Activated naive CD4-positive, alpha-beta T cell treated with anti-CD3 and anti-CD28 coated beads, Interleukin-2, amount 50 U/mL, for 16 hours (primary cell): ENCODE measurements at regions not wholly inside any gene's neighbourhood (a gene's known extent, or its start where the extent isn't known, plus 50 kb on each side); places are given as distances from the start of the nearest gene placed in this dataset.

Experiments used
- DNase-seq: peaks from one replicate; pipeline ENCODE4 v3.0.0-alpha.2; 2020

DNA sequence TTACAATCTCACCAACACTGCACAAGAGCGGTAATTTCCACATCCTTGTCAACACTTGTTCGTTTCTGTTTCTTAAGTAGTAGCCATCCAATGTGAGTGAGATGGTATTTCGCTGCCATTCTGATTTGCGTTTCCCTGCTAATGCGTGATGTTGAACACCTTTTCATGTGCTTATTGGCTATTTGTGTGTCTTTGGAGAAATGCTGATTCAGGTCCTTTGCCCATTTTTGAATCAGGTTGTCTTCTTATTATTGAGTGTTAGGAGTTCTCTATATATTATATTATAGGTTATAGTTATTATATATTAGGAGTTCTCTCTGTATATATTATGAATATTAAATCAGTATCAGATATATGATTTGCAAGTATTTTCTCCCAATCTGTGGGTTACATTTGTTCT is 59.9 kb upstream of the IRX4 start:
- no peak for DNase-seq

DNA sequence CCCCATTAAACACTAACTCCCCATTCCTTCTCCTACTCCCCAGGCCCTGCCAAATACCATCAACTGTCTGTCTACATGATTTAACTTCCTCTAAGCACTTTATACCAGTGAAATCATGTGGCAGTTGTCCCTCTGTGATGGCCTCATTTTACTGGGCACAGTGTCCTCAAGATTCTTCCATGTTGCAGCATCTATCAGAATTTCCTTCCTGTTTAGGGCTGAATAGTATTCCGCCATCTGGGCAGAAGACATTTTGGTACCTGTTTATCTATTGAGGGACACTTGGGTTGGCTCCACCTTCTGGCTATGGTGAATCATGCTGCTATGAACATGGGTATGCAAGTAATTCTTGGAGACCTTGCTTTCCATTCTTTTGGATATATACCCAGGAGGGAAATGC is 59.4 kb upstream of the IRX4 start:
- no peak for DNase-seq

DNA sequence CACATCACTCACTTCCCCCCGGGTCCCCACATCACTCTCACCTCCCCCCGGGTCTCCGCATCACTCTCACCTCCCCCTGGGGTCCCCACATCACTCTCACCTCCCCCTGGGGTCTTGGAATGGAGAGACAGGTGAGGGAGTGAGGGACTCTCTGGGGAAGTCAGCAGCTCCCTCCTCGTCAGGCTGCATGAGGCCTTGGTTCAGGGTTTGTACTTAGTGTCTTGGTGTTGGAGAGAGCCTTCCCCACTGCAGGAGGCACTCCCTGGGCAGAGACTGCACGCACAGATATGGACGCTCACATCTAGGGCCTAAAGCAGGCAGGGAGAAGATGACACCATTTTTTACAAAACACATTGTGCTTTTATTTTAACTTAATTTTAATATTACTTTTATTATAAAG is 56.5 kb upstream of the IRX4 start:
- DNase-seq, result no peak

GRCh38 chr5:1938310-1939000 is 55.7 kb upstream of the IRX4 start:
- DNase-seq, result no peak

DNA sequence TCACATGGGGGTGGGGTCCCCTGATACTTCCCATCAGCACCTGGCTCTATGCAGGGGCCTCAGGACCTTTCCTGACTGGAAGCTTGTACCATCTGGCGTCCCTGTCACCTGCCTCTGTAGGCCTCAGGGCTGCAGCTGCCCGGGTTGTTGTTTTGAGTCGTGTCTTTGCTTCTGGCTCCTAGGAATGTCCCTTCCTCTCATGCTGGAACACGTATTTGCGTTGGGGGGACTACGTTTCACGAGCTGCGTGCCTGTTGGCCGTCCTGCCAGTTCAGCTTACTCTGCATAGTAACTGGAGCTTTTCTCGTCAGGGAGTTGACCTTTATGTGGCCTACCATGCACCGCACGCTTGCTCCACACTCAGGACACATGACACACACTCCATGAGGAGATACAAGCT is 54.9 kb upstream of the IRX4 start:
- DNase-seq, result no peak

DNA sequence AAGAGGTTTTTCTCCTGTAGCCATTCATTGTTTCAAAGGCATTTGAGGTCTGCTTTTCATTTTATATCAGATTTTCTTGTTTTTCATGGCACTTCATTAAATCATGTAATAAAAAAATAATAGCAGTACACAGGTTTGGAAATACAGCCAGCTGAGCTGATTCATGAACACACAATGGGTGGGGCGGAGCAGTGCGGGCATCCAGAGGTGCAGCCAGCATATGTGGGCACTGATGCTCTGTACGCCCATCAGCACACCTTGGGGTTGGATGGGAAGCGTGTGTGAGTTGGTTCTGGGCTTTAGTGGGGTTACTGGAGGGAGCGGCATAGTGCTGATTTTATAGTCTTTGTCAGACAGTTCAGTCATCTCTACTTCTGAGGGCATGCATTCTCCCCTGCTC is 54.2 kb upstream of the IRX4 start:
- no peak for DNase-seq

DNA sequence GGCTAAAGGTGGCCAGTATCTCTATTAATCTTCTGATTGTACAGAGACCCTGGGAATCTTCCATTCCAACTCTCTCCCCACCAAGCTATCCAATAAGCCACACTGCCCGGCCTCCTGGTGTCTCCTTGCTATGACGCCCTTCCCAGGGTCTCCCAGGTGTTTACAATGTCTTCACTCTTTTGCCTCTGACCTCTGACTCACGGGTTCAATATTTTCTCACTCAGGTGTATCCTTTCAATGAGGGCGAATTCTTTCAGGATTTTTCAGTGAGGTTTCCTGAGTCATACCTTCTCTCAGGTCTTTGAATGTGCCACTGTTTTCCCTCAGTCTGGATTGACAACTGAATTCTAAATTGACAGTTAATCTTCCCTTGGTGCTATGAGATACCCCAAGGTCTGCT is 53.7 kb upstream of the IRX4 start:
- DNase-seq, result no peak

DNA sequence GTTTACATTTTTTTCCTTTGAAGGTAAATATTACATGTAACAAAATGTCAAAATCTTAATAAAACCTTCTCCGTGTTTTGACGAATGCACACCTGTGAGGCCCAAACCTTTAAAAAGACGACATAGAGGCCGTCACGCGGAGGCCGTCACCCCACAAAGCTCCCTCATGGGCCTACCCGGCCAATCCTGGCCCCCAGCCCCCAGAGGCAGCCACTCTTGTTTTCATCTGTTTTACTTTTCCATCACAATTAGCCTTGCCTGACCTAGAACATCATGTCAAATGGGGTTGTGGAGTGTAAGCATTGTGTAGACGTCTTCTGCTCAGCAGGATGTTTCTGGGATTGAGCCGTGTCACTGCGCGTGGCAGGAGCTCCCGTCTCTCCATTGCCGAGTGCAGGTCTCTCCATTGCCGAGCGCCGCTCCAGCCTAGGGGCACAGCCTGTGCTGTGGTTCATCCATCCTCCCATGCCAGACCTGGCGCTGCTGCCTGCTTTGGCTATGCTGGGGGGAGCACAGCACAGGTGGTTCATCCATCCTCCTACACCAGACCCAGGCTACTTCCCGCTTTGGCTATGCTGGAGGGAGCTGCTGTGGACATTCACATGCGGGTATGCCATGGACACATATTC is 52.2 kb upstream of the IRX4 start:
- no peak for DNase-seq

DNA sequence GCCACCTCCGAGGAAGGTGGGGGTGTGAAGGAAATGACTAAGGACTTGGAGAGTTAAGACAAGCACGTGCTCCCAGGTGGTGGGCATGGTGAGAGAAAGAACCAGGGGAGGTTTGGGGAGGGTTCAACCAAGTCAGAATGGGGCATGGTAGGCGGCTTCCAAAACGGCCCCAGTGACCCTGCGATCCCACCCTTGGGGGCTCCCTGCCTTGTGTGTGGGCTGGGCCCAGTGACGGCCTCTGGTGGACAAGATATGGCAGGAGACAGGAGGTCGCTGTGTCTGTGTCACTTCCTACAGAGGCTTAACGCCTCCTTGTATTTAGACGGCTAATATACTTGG is 51.3 kb upstream of the IRX4 start:
- DNase-seq, result no peak

- no peak for DNase-seq
Observed at GRCh38 chr5:1933364-1934055, 50.8 kb upstream of the IRX4 start.
